Right cardiac atrium (tissue), 5 donors: ENCODE measurements at regions not wholly inside any gene's neighbourhood (a gene's known extent, or its start where the extent isn't known, plus 50 kb on each side); places are given as distances from the start of the nearest gene placed in this dataset.
"Not testable (repeated sequence)": the region's sequence is repeated elsewhere in the genome, so short reads cannot be mapped to it uniquely, and the experiment has no call there.

Source experiments
- ATAC-seq, 2 donors: fragments of 200-7000 bp; cut with Tn5 transposase; one replicate each; pipeline versions ENCODE4 v1.8.0 to v1.9.1; 2020; ENCODE audit warnings: moderate library complexity in 2 of 2, mild to moderate bottlenecking in 1 of 2
- DNase-seq, 3 donors: peaks; one replicate each; pipeline ENCODE4 v3.0.0-alpha.2; 2020
- H3K27ac ChIP-seq: one replicate; pipeline ENCODE4 v1.5.1; 2013; ENCODE audit warnings: mild to moderate bottlenecking, low read length, control low read depth, moderate library complexity
- H3K27me3 ChIP-seq: one replicate; pipeline ENCODE4 v1.6.1; 2013; ENCODE audit not compliant: control insufficient read depth, insufficient read depth
- H3K4me1 ChIP-seq: one replicate; pipeline ENCODE4 v1.6.1; 2013; ENCODE audit warnings: low read length; ENCODE audit not compliant: control insufficient read depth, insufficient read depth
- H3K4me3 ChIP-seq: one replicate; pipeline ENCODE4 v1.5.1; 2013; ENCODE audit warnings: low read length, control low read depth
- H3K9me3 ChIP-seq: one replicate; pipeline ENCODE4 v1.6.1; 2013; ENCODE audit warnings: low read length; ENCODE audit not compliant: control insufficient read depth
- WGBS: extraction: QIAGEN DNeasy Blood & Tissue Kit; methylation state at CpG from one replicate; pipeline ENCODE4 v1.1.7; 2013; 5-methylcytosine and 5-hydroxymethylcytosine counted together
- intact Hi-C, 4 donors: fragments of 100-400 bp; cut with DNase I; formaldehyde crosslinking; loops; one replicate each; pipeline versions ENCODE4 v1.11.0 to v1.14.0; 2022 to 2023
- donor health status: healthy with polysubstance abuse.
- donor health status: DM: no; HTN: yes; CAD: no.
- donor health status: DM: no; HTN: no; CAD: no.
- donor health status: DM: no; HTN: yes; CAD: no; lungs with severe emphysema.
- donor health status: DM: yes; HTN: yes; CAD: no.

- H3K4me3 ChIP-seq, intact Hi-C loops, DNase-seq, H3K27ac ChIP-seq, H3K4me1 ChIP-seq, H3K9me3 ChIP-seq, H3K27me3 ChIP-seq, ATAC-seq: not testable (repeated sequence)
- 93% methylated on average over 3 of the region's 3 CpGs for WGBS
Observed at GRCh38 chr6:104676679-104677078, 183.0 kb downstream of the HACE1 start.

- H3K27ac ChIP-seq, intact Hi-C loops, ATAC-seq, H3K4me3 ChIP-seq, H3K4me1 ChIP-seq, H3K9me3 ChIP-seq, H3K27me3 ChIP-seq, DNase-seq: not testable (repeated sequence)
- WGBS, result 32% methylated on average over 1 of the region's 1 CpG
Observed at GRCh38 chr6:104675161-104675560, 184.6 kb downstream of the HACE1 start.

GRCh38 chr6:104673078-104673477, 186.6 kb downstream of the HACE1 start:
- WGBS, result 55% methylated on average over 1 of the region's 1 CpG
- H3K4me3 ChIP-seq, H3K27me3 ChIP-seq, H3K9me3 ChIP-seq, intact Hi-C loops, H3K27ac ChIP-seq, H3K4me1 ChIP-seq, ATAC-seq, DNase-seq: not testable (repeated sequence)

GRCh38 chr6:104671591-104671891, 188.2 kb downstream of the HACE1 start:
- ATAC-seq, H3K27me3 ChIP-seq, H3K4me3 ChIP-seq, H3K27ac ChIP-seq, intact Hi-C loops, H3K9me3 ChIP-seq, DNase-seq, H3K4me1 ChIP-seq: not testable (repeated sequence)
- 98% methylated on average over 1 of the region's 1 CpG for WGBS

GRCh38 chr6:104670834-104671590, 188.7 kb downstream of the HACE1 start:
- H3K27ac ChIP-seq, intact Hi-C loops: not testable (repeated sequence)
- WGBS, result 89% methylated on average over 17 of the region's 17 CpGs

GRCh38 chr6:104669483-104669882, 190.2 kb downstream of the HACE1 start:
- intact Hi-C loops, result no loop called here
- Histone ChIP-seq H3K9me3 (no peaks in the 10 kb centered on the region), H3K27ac (no peak overlapping the region), H3K4me1 (no peaks in the 10 kb centered on the region), H3K27me3 (no peaks in the 10 kb centered on the region), H3K4me3 (no peak overlapping the region)
- no peak for ATAC-seq
- DNase-seq, result no peak
- WGBS, result 97% methylated on average over 5 of the region's 5 CpGs

More at GRCh38 chr6:104670834-104671590, 188.7 kb downstream of the HACE1 start:
- H3K9me3 ChIP-seq, ATAC-seq, H3K4me1 ChIP-seq, H3K27me3 ChIP-seq, DNase-seq, H3K4me3 ChIP-seq: not testable (repeated sequence)

- 97% methylated on average over 2 of the region's 2 CpGs for WGBS
- Histone ChIP-seq H3K27me3 (no peaks in the 10 kb centered on the region), H3K27ac (no peak overlapping the region), H3K4me1 (no peaks in the 10 kb centered on the region), H3K4me3 (no peak overlapping the region), H3K9me3 (no peaks in the 10 kb centered on the region)
- no peak for DNase-seq
- intact Hi-C loops, result no loop called here
- ATAC-seq, result no peak
Observed at GRCh38 chr6:104656235-104656634, 203.5 kb downstream of the HACE1 start.

GRCh38 chr6:104653781-104654180, 205.9 kb downstream of the HACE1 start:
- 60% methylated on average over 3 of the region's 3 CpGs for WGBS
- no peak for ATAC-seq
- DNase-seq, result no peak

GRCh38 chr6:104648347-104648746, 211.4 kb downstream of the HACE1 start:
- Histone ChIP-seq H3K27me3 (no peaks in the 10 kb centered on the region), H3K9me3 (no peaks in the 10 kb centered on the region), H3K27ac (no peak overlapping the region), H3K4me3 (no peak overlapping the region), H3K4me1 (peaks cover 3% of the 10 kb centered on the region)
- intact Hi-C loops, result no loop called here
- no peak for ATAC-seq
- no peak for DNase-seq
- 93% methylated on average over 1 of the region's 1 CpG for WGBS

More at GRCh38 chr6:104653781-104654180, 205.9 kb downstream of the HACE1 start:
- intact Hi-C loops, result no loop called here
- Histone ChIP-seq H3K4me3 (no peak overlapping the region), H3K4me1 (no peaks in the 10 kb centered on the region), H3K27me3 (no peaks in the 10 kb centered on the region), H3K9me3 (no peaks in the 10 kb centered on the region), H3K27ac (no peak overlapping the region)

GRCh38 chr6:104644848-104645247, 214.9 kb downstream of the HACE1 start:
- no peak for DNase-seq
- intact Hi-C loops, result no loop called here
- Histone ChIP-seq H3K9me3 (no peaks in the 10 kb centered on the region), H3K4me3 (no peak overlapping the region), H3K27me3 (no peaks in the 10 kb centered on the region), H3K27ac (no peak overlapping the region), H3K4me1 (peaks cover 3% of the 10 kb centered on the region)
- 79% methylated on average over 1 of the region's 1 CpG for WGBS
- no peak for ATAC-seq

GRCh38 chr6:104642871-104643270, 216.8 kb downstream of the HACE1 start:
- H3K9me3 ChIP-seq, result no peaks in the 10 kb centered on the region
- no peak overlapping the region for H3K27ac ChIP-seq
- DNase-seq, result no peak
- no peaks in the 10 kb centered on the region for H3K27me3 ChIP-seq
- H3K4me1 ChIP-seq, result peaks cover 3% of the 10 kb centered on the region
- H3K4me3 ChIP-seq, result no peak overlapping the region
- WGBS, result 56% methylated on average over 2 of the region's 2 CpGs
- no peak for ATAC-seq
- intact Hi-C loops, result no loop called here

GRCh38 chr6:104640761-104641160, 219.0 kb downstream of the HACE1 start:
- 81% methylated on average over 6 of the region's 6 CpGs for WGBS
- intact Hi-C loops, result no loop called here
- no peaks in the 10 kb centered on the region for H3K9me3 ChIP-seq
- DNase-seq (no peak), ATAC-seq (no peak)
- H3K4me3 ChIP-seq, result no peak overlapping the region
- no peak overlapping the region for H3K27ac ChIP-seq
- H3K4me1 ChIP-seq, result peaks cover 3% of the 10 kb centered on the region
- H3K27me3 ChIP-seq, result no peaks in the 10 kb centered on the region
